Mucosa of descending colon (tissue), 3 donors: ENCODE measurements at regions not wholly inside any gene's neighbourhood (a gene's known extent, or its start where the extent isn't known, plus 50 kb on each side); places are given as distances from the start of the nearest gene placed in this dataset.

ENCODE experiments used
- ATAC-seq: fragments of 200-7000 bp; cut with Tn5 transposase; one replicate; pipeline ENCODE4 v1.9.1; 2020; ENCODE audit warnings: mild to moderate bottlenecking, moderate library complexity
- DNase-seq, 3 donors: peaks; one replicate each; pipeline ENCODE4 v3.0.0-alpha.2; 2020
- H3K36me3 ChIP-seq: fragments of 200-600 bp; one replicate; pipeline ENCODE4 v1.8.0; 2021; ENCODE audit warnings: low read depth, mild to moderate bottlenecking
- H3K4me1 ChIP-seq: fragments of 200-600 bp; one replicate; pipeline ENCODE4 v1.8.0; 2021; ENCODE audit warnings: low read depth, mild to moderate bottlenecking
- H3K4me3 ChIP-seq: fragments of 200-600 bp; one replicate; pipeline ENCODE4 v1.8.0; 2021; ENCODE audit warnings: mild to moderate bottlenecking
- H3K9me3 ChIP-seq: fragments of 200-600 bp; one replicate; pipeline ENCODE4 v1.8.0; 2021; ENCODE audit warnings: mild to moderate bottlenecking
- intact Hi-C, 2 donors: fragments of 100-400 bp; cut with DNase I in 1 of 2; cut with micrococcal nuclease in 1 of 2; formaldehyde crosslinking; loops; one replicate each; pipeline versions ENCODE4 v1.11.0 to v1.11.1; 2022; cut with DNase I, micrococcal nuclease
- TF ChIP-seq, protein P1 (sequence below): fragments of 200-600 bp; IDR thresholded peaks from one replicate; pipeline ENCODE4 v1.8.0; 2022; ENCODE audit warnings: antibody characterized with exemption, mild to moderate bottlenecking
- donor health status: DM: no; HTN: no; CAD: no; lungs with moderate emphysema.
- donor health status: DM: no; HTN: no; CAD: no.
- donor health status: DM: no; HTN: yes; CAD: no.

DNA sequence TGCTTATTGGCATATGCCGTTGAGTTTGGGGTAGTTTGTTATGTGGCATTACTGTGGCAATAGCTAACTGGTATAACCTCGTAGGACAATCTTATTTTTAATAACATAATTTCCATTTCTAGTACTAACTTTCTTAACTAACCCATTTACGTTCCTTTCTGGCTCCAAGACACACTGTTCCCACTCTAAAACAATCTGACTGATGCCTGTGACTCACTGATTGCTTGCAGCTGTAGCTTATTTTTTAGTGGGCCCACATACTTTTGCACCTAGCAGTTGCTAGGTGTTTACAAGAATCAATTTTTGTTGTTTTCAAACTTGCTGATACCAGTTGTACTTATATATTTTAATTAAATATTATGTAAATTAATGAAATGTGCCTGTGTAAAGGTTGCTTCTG lies 52.2 kb downstream of the FAT3 start:
- Histone ChIP-seq H3K36me3 (no peaks in the 10 kb centered on the region), H3K4me3 (no peak overlapping the region), H3K4me1 (no peaks in the 10 kb centered on the region), H3K9me3 (no peaks in the 10 kb centered on the region)
- TF ChIP-seq, protein P1, sequence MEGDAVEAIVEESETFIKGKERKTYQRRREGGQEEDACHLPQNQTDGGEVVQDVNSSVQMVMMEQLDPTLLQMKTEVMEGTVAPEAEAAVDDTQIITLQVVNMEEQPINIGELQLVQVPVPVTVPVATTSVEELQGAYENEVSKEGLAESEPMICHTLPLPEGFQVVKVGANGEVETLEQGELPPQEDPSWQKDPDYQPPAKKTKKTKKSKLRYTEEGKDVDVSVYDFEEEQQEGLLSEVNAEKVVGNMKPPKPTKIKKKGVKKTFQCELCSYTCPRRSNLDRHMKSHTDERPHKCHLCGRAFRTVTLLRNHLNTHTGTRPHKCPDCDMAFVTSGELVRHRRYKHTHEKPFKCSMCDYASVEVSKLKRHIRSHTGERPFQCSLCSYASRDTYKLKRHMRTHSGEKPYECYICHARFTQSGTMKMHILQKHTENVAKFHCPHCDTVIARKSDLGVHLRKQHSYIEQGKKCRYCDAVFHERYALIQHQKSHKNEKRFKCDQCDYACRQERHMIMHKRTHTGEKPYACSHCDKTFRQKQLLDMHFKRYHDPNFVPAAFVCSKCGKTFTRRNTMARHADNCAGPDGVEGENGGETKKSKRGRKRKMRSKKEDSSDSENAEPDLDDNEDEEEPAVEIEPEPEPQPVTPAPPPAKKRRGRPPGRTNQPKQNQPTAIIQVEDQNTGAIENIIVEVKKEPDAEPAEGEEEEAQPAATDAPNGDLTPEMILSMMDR = no peak
- DNase-seq = no peak
- intact Hi-C loops = no loop called here
- ATAC-seq = no peak

DNA sequence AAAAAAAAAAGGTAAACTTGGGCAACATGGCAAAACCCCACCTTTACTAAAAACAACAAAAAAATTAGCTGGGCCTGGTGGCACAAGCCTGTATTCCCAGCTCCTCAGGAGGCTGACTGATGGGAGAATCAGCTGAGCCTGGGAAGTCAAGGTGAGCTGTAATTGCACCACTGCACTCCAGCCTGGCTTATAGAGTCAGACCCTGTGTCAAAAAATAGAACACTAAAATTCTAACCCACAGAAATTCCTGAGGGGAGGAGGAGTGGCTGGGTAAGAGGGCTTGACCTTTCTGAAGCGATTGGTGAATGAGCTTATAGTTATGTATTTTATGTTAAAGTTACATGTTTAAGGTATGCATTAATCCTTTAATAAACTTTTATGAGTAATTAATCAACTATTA lies 53.3 kb downstream of the FAT3 start:
- Histone ChIP-seq H3K4me1 (no peaks in the 10 kb centered on the region), H3K36me3 (no peaks in the 10 kb centered on the region), H3K4me3 (no peak overlapping the region), H3K9me3 (no peaks in the 10 kb centered on the region)
- ATAC-seq = no peak
- no peak for DNase-seq
- TF ChIP-seq, protein P1 = no peak
- intact Hi-C loops = no loop called here

DNA sequence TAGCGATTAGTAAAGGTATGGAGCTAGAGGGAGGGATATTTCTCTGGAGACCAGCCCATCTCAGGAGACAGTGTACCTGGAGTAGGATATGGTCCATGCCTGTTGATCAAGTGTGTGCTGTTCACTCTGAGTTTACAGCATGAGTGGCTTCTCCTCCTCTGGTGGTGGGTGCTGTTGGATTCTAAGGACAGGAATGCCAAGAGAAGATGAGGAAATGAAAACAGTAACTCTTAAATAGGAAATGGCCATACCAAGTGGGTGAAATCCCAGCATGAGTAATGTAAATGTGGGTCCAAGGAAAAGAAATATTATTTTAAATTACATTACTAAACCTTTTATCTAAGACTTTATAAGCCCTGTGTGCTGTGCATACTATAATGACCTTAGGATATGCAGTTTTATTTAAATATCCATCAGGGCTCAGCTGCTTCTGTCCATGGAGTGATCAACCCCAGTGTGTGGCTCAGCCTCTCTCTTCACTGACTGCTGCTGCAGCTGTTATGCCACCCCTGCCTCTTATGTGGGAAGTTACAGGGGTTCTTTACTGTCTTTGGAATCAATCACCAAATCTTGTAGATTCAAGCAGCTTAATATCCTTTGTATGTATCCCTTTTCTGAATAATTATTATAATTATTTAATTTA lies 54.3 kb downstream of the FAT3 start:
- H3K4me3 ChIP-seq = no peak overlapping the region
- TF ChIP-seq, protein P1 = no peak
- H3K9me3 ChIP-seq = no peaks in the 10 kb centered on the region
- H3K36me3 ChIP-seq = no peaks in the 10 kb centered on the region
- no peaks in the 10 kb centered on the region for H3K4me1 ChIP-seq
- ATAC-seq = no peak
- DNase-seq = no peak
- intact Hi-C loops = no loop called here

DNA sequence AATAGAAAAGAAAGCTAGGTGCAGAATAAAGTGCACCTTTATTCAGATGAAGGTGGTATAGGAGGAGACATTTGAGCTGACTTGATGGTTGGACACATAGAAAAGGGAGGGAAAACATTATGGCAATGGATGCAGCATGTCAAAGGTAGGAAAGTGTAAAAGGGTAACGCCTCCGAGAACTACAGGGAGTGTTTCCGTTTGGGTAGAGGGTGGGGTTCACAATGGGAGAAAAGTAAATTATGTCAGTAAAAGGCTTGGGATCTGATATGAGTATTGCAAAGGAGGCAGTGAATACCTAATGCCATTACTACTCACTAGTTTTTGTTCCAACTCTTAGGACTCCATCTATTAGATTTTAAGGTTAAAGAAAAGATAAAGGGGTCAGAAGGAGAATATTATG lies 59.5 kb downstream of the FAT3 start:
- Histone ChIP-seq H3K9me3 (no peaks in the 10 kb centered on the region), H3K36me3 (no peaks in the 10 kb centered on the region), H3K4me1 (no peaks in the 10 kb centered on the region), H3K4me3 (no peak overlapping the region)
- TF ChIP-seq, protein P1 = no peak
- ATAC-seq (peak; percentile 67), DNase-seq (peak in 1 of 3 donors; percentile 7)
- intact Hi-C loops = no loop called here

DNA sequence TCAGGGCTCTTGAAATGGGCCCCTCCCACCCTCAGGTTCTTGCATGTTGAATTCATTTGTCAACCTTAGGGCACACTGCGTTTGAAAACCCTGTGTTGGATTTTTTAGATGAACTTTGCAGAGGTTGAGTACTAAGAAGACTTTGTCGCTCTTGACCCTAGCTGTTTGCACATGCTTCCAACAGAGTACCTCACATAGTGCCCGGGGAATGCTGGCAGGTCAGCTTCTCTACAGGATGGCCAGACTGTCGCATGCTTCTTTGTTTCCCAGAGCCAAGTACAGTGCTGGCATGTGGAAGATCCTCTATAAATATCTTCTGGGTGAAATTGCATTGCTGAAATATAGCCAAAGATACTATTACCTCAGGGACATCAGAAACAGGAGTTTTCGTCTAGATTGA lies 59.9 kb downstream of the FAT3 start:
- Histone ChIP-seq H3K9me3 (no peaks in the 10 kb centered on the region), H3K36me3 (no peaks in the 10 kb centered on the region), H3K4me3 (no peak overlapping the region), H3K4me1 (no peaks in the 10 kb centered on the region)
- ATAC-seq (no peak), DNase-seq (no peak)
- intact Hi-C loops = no loop called here
- TF ChIP-seq, protein P1 = no peak

DNA sequence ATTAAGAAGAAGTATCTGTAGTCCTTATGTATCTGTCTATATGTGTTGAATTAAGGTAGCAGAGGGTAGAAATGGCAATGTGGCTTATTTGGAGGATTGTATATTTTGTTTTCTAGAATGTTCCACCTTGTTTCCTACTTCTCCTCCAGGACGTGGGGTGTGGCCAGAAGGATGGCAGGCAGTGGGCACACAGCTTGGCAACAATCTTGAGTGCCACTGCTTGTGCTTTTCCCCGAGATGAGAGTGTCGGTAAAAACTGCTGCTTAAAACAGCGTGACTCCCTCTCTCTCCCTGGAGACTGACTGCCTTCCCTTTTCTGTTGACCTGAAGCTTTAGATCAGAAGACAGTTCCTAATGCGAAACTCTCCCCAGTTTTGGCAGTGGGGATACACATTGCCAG lies 61.2 kb downstream of the FAT3 start:
- Histone ChIP-seq H3K4me1 (no peaks in the 10 kb centered on the region), H3K36me3 (no peaks in the 10 kb centered on the region), H3K4me3 (no peak overlapping the region), H3K9me3 (no peaks in the 10 kb centered on the region)
- DNase-seq (no peak), ATAC-seq (no peak)
- TF ChIP-seq, protein P1 = no peak
- intact Hi-C loops = no loop called here
